ENCODE measurements at regions not wholly inside any gene's neighbourhood (a gene's known extent, or its start where the extent isn't known, plus 50 kb on each side); places are given as distances from the start of the nearest gene placed in this dataset.

DNA sequence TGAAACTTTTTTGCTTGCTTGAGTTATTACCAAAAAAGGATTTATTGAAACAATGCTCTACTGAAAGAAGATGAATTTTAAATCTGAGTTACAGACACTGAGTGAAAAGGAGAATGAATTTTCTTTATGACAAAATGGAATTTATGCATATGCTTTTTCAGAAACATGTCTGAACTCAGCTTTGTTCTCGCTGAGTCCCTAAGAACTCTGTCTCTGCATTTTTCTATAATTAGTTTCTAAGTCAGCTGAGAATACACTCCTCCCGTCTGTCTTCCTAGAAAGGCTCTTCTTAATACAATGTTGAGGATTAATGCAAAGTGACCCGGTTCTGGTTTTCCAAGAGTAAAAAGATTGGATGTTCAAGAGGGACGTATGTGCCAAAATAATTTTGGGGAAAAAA, 463.5 kb downstream of the NKX6-1 start:
- Histone ChIP-seq H3K27ac (no peak overlapping the region), H3K4me1 (replicated peaks in 1 of 2) (no peaks in the 10 kb centered on the region), H3K4me3 (no peak overlapping the region), H3K27me3 (no peaks in the 10 kb centered on the region), H3K9me3 (replicated peaks in 1 of 3) (no peaks in the 10 kb centered on the region), H3K36me3 (replicated peaks in 1 of 2) (no peaks in the 10 kb centered on the region)
- intact Hi-C loops (cut with DNase I): no loop called here
- TF ChIP-seq, protein P1, sequence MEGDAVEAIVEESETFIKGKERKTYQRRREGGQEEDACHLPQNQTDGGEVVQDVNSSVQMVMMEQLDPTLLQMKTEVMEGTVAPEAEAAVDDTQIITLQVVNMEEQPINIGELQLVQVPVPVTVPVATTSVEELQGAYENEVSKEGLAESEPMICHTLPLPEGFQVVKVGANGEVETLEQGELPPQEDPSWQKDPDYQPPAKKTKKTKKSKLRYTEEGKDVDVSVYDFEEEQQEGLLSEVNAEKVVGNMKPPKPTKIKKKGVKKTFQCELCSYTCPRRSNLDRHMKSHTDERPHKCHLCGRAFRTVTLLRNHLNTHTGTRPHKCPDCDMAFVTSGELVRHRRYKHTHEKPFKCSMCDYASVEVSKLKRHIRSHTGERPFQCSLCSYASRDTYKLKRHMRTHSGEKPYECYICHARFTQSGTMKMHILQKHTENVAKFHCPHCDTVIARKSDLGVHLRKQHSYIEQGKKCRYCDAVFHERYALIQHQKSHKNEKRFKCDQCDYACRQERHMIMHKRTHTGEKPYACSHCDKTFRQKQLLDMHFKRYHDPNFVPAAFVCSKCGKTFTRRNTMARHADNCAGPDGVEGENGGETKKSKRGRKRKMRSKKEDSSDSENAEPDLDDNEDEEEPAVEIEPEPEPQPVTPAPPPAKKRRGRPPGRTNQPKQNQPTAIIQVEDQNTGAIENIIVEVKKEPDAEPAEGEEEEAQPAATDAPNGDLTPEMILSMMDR (IDR thresholded peaks at IDR 0.05): no peak
- no peak for TF ChIP-seq POLR2A (IDR thresholded peaks at IDR 0.05)
- DNase-seq: no peak
- WGBS, 4 donors: 55 to 66% (median 61%) methylated on average over 4 of the region's 4 CpGs

DNA sequence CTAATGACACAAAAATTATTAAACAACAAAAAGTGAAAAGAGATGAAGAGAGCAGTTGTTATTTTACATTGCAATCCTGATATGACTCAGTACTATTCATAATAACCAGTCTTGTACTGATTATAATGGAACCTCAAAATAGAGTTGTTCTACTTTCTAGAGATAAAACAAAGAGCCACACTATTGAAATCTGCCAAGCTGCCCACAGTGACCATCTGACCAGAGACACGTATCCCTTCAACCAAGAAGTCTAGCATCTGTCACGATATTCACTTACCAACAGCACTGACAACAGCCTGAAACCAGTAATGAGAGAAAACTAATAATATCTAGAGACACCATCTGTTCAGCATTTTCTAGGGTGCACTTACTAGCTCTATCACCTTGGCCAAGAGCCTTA, 466.7 kb downstream of the NKX6-1 start:
- Histone ChIP-seq H3K4me1 (replicated peaks in 1 of 2) (no peaks in the 10 kb centered on the region), H3K4me3 (no peak overlapping the region), H3K36me3 (replicated peaks in 1 of 2) (no peaks in the 10 kb centered on the region), H3K27ac (no peak overlapping the region), H3K27me3 (no peaks in the 10 kb centered on the region), H3K9me3 (replicated peaks in 1 of 3) (no peaks in the 10 kb centered on the region)
- no peak for DNase-seq
- intact Hi-C loops (cut with DNase I): no loop called here
- TF ChIP-seq, protein P1 (IDR thresholded peaks at IDR 0.05): no peak
- no peak for TF ChIP-seq POLR2A (IDR thresholded peaks at IDR 0.05)
- 68 to 86% (median 81%) methylated on average over 2 of the region's 2 CpGs for WGBS, 4 donors

DNA sequence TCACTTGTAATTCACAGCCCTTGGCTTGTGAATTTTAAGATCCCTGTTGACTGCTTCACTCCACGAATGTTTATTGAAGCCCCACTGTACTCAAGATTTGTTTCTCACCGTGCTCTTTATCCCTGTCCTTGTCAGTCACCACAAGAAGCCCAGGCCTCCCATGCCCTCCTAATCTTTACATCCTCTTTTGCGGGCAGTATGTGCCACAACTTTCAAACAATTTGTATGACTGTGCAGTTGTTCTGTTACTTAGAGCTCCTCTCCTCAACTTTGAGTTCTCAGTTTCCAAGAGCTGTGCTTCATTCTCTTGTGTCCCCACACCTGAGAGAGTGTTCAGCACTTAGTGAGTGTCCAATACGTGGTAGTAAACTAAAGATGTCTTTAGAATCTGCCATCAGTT, 467.7 kb downstream of the NKX6-1 start:
- intact Hi-C loops (cut with DNase I): no loop called here
- H3K27me3 ChIP-seq: no peaks in the 10 kb centered on the region
- no peaks in the 10 kb centered on the region for H3K9me3 ChIP-seq (replicated peaks in 1 of 3)
- no peak for DNase-seq
- H3K4me3 ChIP-seq: no peak overlapping the region
- H3K4me1 ChIP-seq (replicated peaks in 1 of 2): no peaks in the 10 kb centered on the region
- H3K27ac ChIP-seq: no peak overlapping the region
- H3K36me3 ChIP-seq (replicated peaks in 1 of 2): no peaks in the 10 kb centered on the region
- TF ChIP-seq, protein P1 (IDR thresholded peaks at IDR 0.05): no peak
- no peak for TF ChIP-seq POLR2A (IDR thresholded peaks at IDR 0.05)
- WGBS, 4 donors: 52 to 67% (median 61%) methylated on average over 4 of the region's 4 CpGs

DNA sequence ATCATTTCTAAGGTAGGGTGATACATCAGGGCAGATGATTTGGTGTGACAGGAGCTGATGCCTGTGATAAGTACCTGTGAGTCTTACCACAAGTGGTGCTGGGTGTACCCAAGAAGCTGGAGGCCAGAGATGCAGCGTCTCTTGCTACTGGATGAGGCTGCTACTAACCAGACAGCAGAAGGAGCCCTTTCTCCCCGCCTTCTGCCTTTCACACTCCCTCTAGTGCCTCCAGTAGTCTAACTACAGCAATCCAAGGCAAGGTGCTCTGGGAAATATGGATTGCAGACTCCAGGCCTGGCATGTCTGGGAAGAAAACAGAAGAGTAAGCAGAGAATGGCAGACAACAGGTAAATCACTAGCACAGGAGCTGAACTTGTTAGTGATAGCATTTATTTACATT, 470.8 kb downstream of the NKX6-1 start:
- TF ChIP-seq POLR2A (IDR thresholded peaks at IDR 0.05): no peak
- TF ChIP-seq, protein P1 (IDR thresholded peaks at IDR 0.05): no peak
- H3K4me1 ChIP-seq (replicated peaks in 1 of 2): no peaks in the 10 kb centered on the region
- H3K27ac ChIP-seq: no peak overlapping the region
- WGBS, 4 donors: 55 to 100% (median 70%) methylated on average over 2 of the region's 2 CpGs
- H3K27me3 ChIP-seq: no peaks in the 10 kb centered on the region
- H3K36me3 ChIP-seq (replicated peaks in 1 of 2): no peaks in the 10 kb centered on the region
- H3K4me3 ChIP-seq: no peak overlapping the region
- DNase-seq: no peak
- intact Hi-C loops (cut with DNase I): no loop called here
- H3K9me3 ChIP-seq (replicated peaks in 1 of 3): no peaks in the 10 kb centered on the region
